ENCODE measurements at regions not wholly inside any gene's neighbourhood (a gene's known extent, or its start where the extent isn't known, plus 50 kb on each side); places are given as distances from the start of the nearest gene placed in this dataset.
"Not testable (repeated sequence)": the region's sequence is repeated elsewhere in the genome, so short reads cannot be mapped to it uniquely, and the experiment has no call there.

DNA sequence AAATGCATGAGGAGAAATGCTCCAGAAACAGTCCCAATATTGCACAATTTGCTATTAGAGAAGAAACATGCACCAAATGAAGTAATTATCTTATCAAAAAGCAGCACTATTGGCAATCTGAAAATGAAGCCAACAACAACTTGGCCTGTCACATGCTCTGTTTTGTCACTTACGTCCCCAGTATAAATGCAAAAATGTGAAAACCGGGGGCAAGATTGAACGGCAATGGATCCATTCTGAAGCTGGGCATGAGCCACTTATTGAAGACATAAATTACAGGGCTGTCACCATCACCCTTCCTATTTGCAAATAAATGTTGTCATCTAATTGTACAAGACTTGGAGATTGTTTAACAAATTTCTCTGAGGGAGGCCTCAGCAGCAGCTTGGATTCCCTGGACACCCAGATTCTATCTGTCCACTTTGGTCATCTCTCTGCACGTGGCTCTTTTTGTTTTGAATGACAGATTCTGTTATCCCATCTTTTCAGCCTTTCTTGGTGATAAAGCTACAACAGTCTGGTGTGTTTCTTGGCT, 180.2 kb upstream of the CDH5 start:
- DNase-seq (ENCODE audit: extremely low read depth, low read depth): no peak

DNA sequence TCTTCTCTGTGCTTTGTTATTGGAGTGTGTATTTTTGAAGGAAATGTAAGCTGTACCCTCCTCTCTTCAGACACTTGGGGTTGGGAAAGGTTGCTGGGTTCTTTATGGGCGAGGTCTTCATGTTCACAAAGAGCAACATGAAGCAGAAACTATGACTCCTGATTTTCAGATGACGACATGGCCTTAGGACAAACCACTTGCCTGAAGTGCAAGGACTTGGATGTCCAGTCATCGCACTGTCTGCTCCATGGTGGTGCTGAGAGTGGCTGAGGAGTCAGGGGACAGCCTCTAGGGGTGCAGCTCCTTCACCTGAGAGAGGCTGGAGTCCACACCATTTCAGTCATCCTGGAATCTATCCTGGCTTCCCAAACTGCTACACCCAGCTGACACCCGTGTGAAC, 183.9 kb upstream of the CDH5 start:
- no peak for DNase-seq (ENCODE audit: extremely low read depth, low read depth)

DNA sequence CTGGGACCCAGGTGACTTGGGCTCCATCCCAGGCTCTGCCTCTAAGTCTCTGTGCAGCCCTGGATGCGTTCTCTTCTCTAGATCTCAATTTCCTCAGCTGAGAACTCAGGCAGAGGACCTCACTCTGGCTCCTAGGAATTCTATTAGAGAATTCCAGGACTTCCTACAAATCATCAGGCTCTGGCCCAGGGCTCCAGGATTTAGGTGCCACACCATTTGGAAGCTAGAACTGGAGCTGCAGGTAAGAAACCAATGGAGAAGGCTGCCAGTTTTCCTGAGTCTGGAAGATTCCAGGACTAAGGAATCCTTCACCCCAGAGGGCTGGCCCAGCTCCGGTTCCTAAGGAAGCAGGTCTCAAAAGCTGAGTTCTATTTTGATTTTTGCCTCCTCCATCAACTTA, 189.8 kb upstream of the CDH5 start:
- DNase-seq (ENCODE audit: extremely low read depth, low read depth): no peak

DNA sequence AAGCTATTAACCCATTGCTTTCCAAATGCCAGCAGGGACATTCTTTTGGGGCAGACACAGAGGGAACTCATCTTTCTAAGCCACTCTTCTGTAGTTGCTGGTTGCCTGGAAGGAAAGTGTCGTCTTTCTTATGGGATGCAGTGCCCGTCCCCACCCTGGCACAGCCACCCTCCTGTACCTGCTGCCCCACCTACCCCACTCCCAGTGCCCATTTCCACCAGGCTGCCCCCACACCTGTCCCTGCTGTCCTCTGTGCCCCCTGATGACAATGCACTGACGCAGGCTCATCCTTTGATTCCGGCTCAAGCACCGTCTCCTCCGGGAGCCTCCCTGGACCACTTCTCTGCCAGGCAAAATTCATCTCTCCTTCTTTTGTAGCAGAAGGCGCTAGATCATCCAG, 190.4 kb upstream of the CDH5 start:
- DNase-seq (ENCODE audit: extremely low read depth, low read depth): no peak

DNA sequence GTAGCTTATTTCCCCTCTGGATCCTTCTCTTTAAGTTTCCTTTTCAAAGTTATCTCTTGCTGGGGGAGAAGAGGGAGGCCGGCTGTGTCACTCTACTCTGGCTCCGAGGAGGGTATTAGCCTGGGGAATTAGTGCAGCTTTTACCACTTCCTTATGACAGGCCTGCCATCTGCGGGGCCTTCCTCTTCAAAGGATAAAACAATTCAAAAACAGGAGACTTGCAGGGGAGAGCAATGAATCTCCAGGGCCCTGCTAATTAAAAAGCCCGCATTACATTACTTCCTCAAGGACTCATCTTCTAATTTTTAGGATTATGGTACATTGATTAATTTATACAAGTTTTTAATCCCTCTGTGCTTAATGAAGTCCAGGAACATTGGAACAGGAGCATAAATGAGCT, 190.9 kb upstream of the CDH5 start:
- DNase-seq (ENCODE audit: extremely low read depth, low read depth): no peak

DNA sequence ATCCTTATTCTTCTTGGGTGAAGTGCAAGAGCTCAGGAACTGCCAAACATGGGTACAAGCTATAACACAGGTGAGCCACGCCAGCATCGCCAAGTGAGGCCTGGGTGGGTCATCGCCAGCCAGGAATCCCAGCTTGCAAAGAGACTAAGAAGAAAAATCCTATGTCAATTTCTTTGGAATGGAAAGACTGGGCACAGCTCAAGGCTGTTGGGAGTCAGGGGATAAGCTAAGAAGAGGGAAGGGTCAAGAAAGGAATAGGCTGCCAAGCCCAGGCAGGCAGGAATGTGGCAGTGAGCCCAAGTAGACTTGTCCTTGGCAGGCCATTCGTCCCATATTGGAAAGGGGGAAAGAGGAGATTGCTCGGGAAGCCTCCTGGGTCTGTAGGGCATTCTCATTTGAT, 191.4 kb upstream of the CDH5 start:
- DNase-seq (ENCODE audit: extremely low read depth, low read depth): no peak

DNA sequence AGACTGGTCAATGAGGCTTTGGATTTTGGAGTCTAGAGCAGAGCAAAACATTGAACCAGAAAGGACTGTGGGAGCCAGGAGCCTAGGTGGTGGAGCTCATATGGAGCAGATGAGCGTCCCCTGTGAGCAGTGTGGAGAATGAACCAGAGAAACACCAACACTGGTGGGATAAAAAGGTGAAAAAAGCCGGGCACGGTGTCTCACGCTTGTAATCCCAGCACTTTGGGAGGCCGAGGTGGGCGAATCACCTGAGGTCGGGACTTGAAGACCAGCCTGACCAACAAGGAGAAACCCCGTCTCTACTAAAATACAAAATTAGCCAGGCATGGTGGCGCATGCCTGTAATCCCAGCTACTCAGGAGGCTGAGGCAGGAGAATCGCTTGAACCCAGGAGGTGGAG, 192.7 kb upstream of the CDH5 start:
- DNase-seq (ENCODE audit: extremely low read depth, low read depth): not testable (repeated sequence)

DNA sequence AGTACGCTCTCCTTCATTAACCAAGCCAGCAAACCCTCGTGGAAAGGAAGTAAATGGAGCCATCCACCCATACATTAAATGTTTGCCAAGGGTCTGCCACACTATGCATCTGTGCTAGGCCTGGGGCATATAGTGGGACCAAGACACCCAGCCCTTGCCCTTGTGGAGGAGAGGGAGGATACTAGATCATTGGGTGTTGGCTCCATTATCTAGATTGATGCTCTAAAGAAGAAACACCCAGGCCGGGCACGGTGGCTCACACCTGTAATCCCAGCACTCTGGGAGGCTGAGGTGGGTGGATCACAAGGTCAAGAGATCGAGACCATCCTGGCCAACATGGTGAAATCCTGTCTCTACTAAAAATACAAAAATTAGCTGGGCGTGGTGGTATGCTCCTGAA, 193.3 kb upstream of the CDH5 start:
- not testable (repeated sequence) for DNase-seq (ENCODE audit: extremely low read depth, low read depth)

DNA sequence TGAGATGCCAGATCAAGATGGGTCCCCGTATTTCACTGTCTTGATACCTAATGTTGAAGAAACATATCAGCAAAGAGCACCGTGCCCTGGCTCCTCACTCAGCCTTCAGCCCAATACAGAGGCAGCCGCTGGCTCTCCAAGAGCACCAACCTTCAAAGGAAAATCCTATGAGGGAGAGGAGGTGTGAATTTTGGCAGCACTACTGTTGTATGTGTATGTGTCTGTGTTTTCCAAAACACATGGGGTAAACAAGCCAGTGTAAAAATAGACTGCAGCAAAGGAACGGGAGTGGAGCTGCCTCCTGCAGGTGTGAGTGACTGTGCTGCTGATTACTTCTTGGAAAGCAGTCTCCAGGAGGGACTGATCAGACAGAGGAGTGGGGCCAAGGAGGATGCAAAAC, 194.0 kb upstream of the CDH5 start:
- no peak for DNase-seq (ENCODE audit: extremely low read depth, low read depth)

DNA sequence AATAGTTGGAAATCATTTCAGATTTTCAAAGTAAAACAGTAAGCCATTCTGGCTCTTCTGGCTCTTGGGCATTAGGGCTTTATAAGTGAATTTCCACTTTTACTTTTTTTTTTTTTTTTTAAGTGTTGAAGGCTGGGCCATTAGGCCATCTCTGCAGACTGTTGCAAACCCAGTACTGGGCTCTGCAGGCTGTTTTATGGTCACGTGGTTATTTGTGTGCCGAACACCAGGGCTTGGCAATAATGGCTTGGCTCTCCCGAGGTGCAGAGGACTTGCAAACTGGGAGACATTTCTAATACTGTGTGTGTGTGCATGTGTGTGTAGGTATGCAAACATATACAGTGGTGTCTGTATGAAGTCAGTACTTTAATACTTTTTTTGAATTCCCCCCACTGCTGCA, 194.9 kb upstream of the CDH5 start:
- no peak for DNase-seq (ENCODE audit: extremely low read depth, low read depth)

DNA sequence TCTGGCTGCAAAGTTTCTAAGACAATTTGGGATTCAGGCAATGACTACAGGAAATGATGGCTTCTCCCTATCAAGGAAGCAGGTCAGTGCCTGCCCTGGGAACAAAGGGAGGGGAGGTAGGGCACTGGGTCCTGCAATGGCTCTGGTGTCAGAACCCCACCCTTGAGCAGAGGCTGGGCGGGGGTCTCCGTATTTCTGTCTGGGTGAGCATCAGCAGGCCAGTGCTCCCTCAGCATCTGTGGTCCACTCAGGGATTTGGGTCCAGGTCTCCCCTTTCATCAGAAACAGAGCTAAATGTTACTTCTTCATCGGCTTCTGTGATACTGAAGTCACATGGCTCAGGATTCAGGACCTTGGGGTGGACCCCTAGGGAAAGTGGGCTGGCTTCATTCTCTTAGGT, 195.5 kb upstream of the CDH5 start:
- DNase-seq (ENCODE audit: extremely low read depth, low read depth): no peak

DNA sequence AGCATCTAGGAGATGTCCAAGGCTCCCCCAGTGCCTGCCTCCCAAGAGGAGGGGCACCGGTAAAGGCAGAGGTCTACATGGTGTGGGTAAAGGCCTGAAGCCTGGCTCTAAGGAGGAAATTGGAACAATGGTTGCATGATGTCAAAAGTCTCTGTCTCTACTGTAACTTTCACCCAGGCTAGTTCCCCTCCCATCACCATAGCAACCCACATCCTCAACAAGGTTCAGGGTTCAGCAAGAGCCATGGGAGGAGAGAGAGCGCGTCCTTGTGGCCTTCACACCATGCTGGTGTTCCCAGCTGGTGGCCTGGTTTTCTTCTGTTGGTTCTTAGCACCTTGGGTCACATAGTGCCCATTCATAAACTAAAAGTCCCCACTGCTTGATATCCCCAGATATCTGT, 196.7 kb upstream of the CDH5 start:
- no peak for DNase-seq (ENCODE audit: extremely low read depth, low read depth)

DNA sequence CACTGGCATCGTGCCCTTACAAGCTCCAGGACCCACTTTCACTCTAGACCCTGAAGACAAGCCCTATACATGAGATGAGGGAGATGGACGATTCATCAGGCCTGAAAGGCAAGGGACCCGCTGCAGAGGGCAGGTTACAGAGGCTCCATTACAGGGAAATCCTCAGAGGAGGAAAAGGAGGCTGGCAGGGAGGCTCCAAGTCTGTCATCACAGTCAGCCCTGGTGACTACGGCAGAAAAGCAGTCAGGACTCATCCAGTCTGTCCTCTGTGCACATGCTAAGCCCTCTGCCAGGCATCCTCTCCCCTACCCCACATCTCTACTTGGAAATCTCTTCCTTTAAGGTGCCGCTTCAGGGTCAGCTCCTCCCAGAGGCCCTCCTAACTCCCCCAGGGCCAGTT, 197.7 kb upstream of the CDH5 start:
- DNase-seq (ENCODE audit: extremely low read depth, low read depth): no peak

DNA sequence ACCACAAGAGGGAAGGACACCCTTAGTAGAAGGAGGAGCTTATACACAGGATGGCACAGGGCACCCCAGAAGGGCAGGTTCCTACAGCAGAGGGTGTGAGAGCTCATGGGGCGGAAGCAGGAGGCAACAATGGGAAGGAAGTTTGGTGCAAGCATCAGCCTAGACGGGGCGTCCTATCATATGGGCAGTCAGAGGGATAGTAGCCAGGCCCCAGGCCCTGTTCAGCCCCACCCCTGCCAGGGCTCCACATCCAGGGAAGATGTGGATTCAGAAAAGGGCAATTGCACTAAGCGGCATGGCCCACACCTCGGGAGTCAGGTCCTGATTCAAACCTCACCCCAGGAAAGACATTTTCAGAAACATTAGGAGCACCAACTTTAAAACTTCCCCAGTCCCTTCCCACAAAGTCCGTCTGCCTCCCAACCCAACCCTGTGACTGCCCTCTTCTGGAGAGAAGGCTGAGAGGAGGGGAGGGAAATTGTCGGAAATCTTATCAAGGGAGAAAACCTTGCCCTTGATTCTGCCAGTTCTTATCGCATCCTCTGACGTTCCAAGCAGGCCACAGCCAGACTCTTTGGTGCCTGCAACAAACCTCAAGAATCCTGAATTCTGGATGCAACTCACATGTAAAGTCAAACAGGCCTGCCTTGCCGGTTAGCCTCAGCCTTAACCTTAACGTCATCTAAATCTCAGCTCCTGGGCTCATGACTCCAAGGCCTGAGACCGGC, 198.8 kb upstream of the CDH5 start:
- DNase-seq (ENCODE audit: extremely low read depth, low read depth): no peak

DNA sequence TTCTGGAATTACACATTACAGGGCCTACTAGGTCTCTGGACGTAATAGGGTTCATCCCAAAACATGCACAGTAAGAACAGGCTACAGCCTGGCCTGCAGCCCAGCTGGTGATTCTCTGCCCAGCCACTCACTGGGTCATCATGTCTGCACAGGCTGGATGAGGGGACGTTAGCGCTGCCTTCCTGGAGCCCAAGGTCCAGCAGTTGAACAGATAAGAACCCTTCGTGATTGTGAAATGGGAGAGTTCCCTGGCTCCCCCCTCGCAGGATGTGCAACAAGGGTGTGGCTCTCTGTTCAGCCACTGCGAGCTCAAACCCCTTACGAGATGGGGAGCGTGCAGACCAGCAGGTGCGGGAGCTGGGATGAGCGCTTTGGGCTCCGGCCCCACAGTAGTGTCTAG, 200.0 kb upstream of the CDH5 start:
- no peak for DNase-seq (ENCODE audit: extremely low read depth, low read depth)

DNA sequence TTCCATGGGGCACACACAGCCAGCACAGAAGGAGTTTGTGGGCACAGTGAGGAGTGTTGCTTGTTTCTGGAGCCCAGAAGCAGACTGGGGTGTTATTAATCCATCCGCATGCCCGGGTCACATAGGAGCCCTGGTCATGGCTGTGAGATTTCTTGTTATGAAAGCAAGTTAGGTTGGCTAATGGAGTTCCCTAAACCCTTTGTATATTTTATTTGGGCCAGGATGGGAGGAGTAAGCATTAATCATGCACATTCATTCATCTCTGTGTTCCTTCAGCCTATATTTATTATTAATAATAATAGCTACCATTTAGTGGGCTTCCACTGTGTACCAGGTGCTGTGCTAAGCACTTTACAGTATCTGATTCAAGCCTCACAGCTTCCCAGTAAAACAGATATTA, 200.6 kb upstream of the CDH5 start:
- DNase-seq (ENCODE audit: extremely low read depth, low read depth): no peak

DNA sequence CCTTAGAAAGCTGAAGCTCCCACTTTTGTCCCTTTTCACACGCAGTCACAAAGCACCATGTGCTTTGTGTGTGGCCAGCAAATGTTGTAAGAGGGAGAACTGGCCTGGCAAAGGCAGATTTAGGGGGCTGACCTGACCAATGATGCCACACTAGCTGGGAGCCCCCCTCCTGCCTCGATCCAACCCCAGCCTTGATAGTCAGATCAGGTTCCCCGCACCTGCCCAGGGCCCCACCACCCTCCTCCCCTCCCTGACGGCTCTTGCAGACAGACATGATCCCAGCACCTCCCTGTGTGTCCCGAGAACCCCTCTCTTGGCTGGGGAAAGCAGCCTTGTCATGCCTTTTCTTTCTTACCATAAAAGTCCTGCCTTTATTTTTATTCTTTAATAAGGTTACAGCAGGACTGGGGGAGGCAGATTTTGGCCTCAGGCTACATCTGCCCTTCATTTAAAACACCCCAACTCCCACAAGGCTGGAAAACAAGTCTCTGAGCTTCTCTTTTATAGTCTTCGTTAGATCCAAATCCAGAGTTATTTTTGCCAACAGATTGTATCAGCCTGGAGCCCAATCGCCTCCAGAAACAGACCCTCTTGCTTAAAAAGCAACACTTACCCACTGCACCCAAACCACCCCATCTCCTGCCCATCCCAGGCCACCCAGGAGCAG, 201.8 kb upstream of the CDH5 start:
- DNase-seq (ENCODE audit: extremely low read depth, low read depth): no peak

DNA sequence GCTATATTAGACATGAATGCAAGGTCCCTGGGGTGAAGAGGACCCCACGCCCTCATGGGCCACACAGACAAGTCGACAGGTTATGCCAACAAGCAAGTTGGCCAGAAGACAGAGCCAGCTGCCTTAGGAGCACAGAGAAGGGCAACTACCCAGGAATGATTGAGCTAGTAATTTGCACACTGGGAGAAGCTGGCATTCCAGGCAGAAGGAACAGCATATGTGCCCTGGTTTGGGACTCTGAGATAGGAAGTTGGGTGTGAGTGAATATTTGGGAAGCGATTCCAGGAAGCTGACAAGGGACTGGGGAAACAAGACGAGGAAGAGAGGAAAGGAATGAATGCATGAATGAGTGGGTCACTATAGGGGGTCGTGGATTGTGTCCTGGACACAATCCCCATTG, 203.7 kb upstream of the CDH5 start:
- no peak for DNase-seq (ENCODE audit: extremely low read depth, low read depth)

DNA sequence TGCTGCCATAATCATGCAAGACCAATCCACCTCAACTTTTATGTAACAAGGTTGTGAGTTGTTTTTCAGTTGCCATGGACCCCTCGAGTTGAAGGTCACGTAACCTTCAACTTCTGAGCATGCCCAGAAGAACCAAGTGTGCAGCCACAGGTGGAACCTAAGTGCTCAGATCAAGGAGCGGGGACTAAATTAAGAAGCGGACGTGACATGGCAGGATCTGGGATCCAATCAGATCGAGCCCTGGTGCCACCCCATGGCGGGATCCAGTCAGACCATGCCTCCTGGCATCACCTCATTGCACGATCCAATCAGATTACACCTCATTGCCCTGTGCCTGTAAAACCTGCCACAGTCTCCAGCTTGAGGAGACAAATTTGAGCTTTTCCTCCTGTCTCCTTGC, 204.5 kb upstream of the CDH5 start:
- DNase-seq (ENCODE audit: extremely low read depth, low read depth): no peak

DNA sequence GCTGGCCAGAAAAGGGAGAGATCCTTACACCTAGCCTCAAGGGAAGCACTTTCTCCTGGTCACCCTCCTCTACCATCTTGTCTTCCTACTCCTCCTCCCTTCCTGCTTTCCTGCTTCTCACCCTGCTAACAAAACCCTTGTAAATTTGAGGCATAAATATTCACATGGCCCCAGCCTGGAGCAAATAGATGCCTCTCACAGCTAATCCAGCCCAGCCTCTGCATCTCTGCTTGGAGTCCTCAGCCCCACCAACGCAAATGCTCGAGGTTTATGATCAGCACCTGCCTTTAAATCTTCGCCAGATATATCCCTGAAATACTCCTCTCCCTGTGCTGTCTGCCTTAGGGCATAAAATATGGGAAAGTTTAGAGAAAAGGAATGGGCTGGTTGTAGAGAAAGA, 205.2 kb upstream of the CDH5 start:
- DNase-seq (ENCODE audit: extremely low read depth, low read depth): no peak

DNA sequence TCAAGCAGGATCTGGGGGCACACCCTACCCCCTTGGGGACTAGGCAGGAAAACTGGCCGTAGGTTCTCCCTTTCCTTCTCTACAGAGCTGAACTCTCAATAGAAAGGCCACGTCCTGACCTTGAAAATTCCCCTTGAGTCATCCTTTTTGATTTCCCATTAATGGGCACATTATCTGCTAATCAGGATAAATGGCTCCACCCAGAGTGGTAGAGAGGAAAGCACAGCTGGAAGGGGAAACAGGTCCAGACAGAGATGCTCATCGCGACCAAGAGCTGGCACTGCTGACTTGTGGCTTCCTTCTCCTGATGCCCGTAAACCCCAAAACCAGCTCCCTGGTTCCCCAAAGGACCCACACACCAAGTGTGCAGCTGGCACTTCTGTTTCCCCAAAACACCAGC, 206.5 kb upstream of the CDH5 start:
- no peak for DNase-seq (ENCODE audit: extremely low read depth, low read depth)

DNA sequence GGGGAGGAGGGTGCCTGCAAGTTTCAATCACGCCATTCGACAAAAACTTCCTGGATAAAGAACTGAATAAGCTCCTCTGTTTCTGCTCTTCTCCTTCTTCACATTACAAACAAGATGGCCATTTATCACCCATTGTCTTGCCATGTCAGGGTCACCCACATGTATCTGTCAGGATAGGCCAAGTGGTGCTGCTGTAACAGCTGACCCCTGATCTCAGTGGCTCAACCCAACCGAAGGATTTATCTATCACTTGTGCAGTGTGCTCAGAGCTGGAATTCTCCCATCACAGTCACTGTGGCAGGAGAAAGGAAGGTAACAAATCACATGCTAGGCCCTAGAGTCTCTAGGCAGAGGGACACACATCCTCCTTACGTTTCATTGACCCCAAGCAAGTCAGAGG, 210.0 kb upstream of the CDH5 start:
- no peak for DNase-seq (ENCODE audit: extremely low read depth, low read depth)

DNA sequence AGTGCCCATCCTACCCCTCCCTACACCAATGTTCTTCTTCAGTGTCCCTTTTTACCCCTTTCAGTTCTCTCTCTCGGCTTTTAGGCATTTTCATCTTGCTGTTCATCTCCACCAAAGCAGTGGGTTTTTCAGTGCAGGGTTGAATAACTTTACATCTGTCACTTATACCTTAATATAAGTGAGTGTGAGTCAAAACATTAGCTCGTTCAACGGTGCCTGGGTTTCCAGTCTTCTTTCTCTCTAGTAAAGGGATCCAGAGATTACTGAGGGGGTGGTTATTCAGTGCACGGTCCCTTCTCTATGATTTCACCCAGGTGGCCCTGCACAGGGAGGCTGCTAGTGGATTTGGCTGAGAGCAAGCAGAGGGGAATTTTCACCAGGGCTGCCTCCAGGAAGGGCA, 210.6 kb upstream of the CDH5 start:
- no peak for DNase-seq (ENCODE audit: extremely low read depth, low read depth)

Measured in NCI-H460 (cell line).